Fibroblast of lung (primary cell): ENCODE measurements at regions not wholly inside any gene's neighbourhood (a gene's known extent, or its start where the extent isn't known, plus 50 kb on each side); places are given as distances from the start of the nearest gene placed in this dataset.

Source experiments
- DNase-seq, 2 donors: peaks; one replicate each; pipeline versions ENCODE4 v3.0.0 to v3.0.0-alpha.2; 2010; ENCODE audit warnings: low read depth in 2 of 2
- H2AFZ ChIP-seq: 2 replicates; pipeline ENCODE4 v1.5.1; 2012; ENCODE audit warnings: low read length, control low read depth, inconsistent platforms
- H3K27ac ChIP-seq: 2 replicates; pipeline ENCODE4 v1.5.1; 2011; ENCODE audit warnings: low read length, control low read depth; ENCODE audit not compliant: insufficient read depth
- H3K27me3 ChIP-seq: 2 replicates; pipeline ENCODE4 v1.5.1; 2011; ENCODE audit warnings: mild to moderate bottlenecking, low read length; ENCODE audit not compliant: control insufficient read depth, insufficient read depth
- H3K36me3 ChIP-seq: 2 replicates; pipeline ENCODE4 v1.5.1; 2011; ENCODE audit warnings: low read length; ENCODE audit not compliant: control insufficient read depth, insufficient read depth
- H3K4me1 ChIP-seq: 2 replicates; pipeline ENCODE4 v1.5.1; 2011; ENCODE audit warnings: low read length; ENCODE audit not compliant: control insufficient read depth, insufficient read depth; ENCODE audit errors: extremely low read depth
- H3K4me2 ChIP-seq: 2 replicates; pipeline ENCODE4 v1.5.1; 2011; ENCODE audit warnings: low read length, control low read depth; ENCODE audit not compliant: insufficient read depth; ENCODE audit errors: extremely low read depth
- H3K4me3 ChIP-seq, 4 experiments: fragments of 200-600 bp in 1 of 4; sonication (generic) in 1 of 4; replicated peaks in 1 of 4; 2 replicates each; pipeline ENCODE4 v1.5.1; 2011 to 2016; ENCODE audit warnings: low read length in 4 of 4, low read depth in 3 of 4, mild to moderate bottlenecking in 3 of 4, control low read depth in 2 of 4, inconsistent platforms in 1 of 4, mixed read lengths in 1 of 4; ENCODE audit not compliant: insufficient read depth in 1 of 4; ENCODE audit errors: control extremely low read depth in 1 of 4
- H3K79me2 ChIP-seq: 2 replicates; pipeline ENCODE4 v1.5.1; 2012; ENCODE audit warnings: mild to moderate bottlenecking, low read length, inconsistent platforms; ENCODE audit not compliant: control insufficient read depth, insufficient read depth
- H3K9ac ChIP-seq: 2 replicates; pipeline ENCODE4 v1.5.1; 2011; ENCODE audit warnings: mild to moderate bottlenecking, low read length, control low read depth; ENCODE audit not compliant: insufficient read depth
- H3K9me3 ChIP-seq: 2 replicates; pipeline ENCODE4 v1.5.1; 2012; ENCODE audit warnings: low read depth, low read length; ENCODE audit not compliant: control insufficient read depth, insufficient read depth
- H4K20me1 ChIP-seq: 2 replicates; pipeline ENCODE4 v1.5.1; 2011; ENCODE audit warnings: low read length; ENCODE audit not compliant: control insufficient read depth, insufficient read depth; ENCODE audit errors: extremely low read depth
- EZH2 ChIP-seq: IDR thresholded peaks from 2 replicates; pipeline ENCODE4 v1.5.1; 2012; ENCODE audit warnings: low read length, control low read depth, mild to moderate bottlenecking; ENCODE audit errors: missing control alignments
- TF ChIP-seq, protein P1 (sequence below), 2 donors: IDR thresholded peaks in 1 of 2; conservative IDR thresholded peaks in 1 of 2; 1 replicate in 1 of 2; 2 replicates in 1 of 2; pipeline ENCODE4 v1.5.1; 2011 to 2012; ENCODE audit warnings: low read length in 2 of 2, control low read depth in 1 of 2, inconsistent platforms in 1 of 2, low read depth in 1 of 2, mild to moderate bottlenecking in 1 of 2

DNA sequence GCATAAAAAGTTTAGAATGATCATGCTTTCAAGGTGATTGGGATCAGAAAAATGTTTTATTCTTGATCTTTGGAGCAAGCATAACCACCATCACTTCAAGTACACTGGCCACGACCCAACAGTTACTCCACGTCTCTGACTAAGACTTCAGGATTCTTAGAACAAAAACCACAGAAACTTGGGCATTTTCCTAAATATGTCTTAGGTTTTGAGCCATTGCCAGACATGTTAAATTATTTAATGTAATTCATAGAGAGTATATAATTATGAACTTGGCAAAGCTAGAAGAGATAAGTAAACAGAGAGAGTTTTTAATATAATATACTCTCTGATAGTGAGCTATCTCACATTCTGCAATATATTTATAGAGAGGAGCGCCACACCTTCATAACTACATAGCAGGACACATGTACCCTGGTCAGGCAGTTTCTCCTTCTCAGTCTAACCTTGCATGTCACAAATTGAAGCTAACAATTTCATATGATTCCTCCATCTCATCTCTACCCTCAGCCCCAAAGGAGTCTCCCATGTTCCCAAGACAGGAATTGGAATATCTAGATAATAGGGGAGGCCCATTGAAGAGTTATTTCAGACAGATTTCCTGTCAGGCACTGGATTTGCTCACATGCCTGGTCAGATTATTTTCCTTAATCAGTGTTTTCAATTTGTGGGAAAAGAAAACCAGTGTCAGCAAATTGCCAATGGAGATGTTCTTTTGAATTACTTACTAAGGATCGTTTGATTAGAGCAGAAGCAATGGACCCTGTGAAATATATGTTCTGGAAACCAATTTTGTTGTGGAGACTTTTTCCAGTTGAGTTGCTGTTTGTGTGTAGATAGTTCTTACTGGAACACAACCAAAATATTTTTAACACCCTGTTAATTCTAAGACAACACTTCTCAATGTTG lies 61.7 kb upstream of the GUCY1A1 start:
- H4K20me1 ChIP-seq: no peaks in the 10 kb centered on the region
- DNase-seq: peak; percentile 96 to 98
- H3K4me2 ChIP-seq: peak overlapping the region; percentile 48
- H3K4me1 ChIP-seq: peaks cover 8% of the 10 kb centered on the region
- no peak overlapping the region for H3K27ac ChIP-seq
- no peak overlapping the region for H2AFZ ChIP-seq
- no peak overlapping the region for H3K4me3 ChIP-seq
- H3K9ac ChIP-seq: no peak overlapping the region
- no peaks in the 10 kb centered on the region for H3K79me2 ChIP-seq
- no peak for TF ChIP-seq EZH2
- TF ChIP-seq, protein P1, sequence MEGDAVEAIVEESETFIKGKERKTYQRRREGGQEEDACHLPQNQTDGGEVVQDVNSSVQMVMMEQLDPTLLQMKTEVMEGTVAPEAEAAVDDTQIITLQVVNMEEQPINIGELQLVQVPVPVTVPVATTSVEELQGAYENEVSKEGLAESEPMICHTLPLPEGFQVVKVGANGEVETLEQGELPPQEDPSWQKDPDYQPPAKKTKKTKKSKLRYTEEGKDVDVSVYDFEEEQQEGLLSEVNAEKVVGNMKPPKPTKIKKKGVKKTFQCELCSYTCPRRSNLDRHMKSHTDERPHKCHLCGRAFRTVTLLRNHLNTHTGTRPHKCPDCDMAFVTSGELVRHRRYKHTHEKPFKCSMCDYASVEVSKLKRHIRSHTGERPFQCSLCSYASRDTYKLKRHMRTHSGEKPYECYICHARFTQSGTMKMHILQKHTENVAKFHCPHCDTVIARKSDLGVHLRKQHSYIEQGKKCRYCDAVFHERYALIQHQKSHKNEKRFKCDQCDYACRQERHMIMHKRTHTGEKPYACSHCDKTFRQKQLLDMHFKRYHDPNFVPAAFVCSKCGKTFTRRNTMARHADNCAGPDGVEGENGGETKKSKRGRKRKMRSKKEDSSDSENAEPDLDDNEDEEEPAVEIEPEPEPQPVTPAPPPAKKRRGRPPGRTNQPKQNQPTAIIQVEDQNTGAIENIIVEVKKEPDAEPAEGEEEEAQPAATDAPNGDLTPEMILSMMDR (conservative IDR thresholded peaks at IDR 0.05 in 1 of 2, IDR thresholded peaks at IDR 0.05 in 1 of 2; ENCODE audit: low read depth in 1 of 2, low read length in 2 of 2): no peak
- H3K9me3 ChIP-seq: no peaks in the 10 kb centered on the region
- H3K27me3 ChIP-seq: no peaks in the 10 kb centered on the region
- H3K36me3 ChIP-seq: no peaks in the 10 kb centered on the region

DNA sequence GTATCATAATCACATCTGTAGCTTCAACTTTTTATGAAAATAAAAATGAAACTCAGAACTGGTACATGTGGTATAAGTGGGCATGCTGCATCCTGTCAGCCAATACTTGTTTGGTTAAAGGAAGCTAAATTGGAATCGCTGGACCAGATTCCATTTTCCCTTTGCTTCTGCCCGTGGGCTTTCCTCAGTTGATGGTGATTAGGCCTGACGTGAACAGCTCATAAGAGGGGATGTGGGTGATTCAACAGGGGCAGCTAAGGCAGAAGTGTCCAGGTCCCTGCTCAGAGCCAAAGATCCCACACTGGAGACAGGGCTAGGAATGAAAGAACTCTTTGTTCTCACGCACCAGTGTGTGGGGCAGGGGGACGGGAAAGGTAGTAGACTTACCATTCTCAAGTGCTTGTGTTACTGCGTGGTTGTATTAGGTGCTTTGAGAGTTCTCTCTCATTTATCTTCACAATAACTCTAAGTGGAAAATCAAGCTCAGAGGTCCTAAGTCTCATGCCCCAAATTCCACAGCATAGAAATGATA lies 63.2 kb upstream of the GUCY1A1 start:
- Histone ChIP-seq H3K9ac (no peak overlapping the region), H3K27ac (no peak overlapping the region), H3K4me2 (no peak overlapping the region), H3K36me3 (no peaks in the 10 kb centered on the region), H4K20me1 (no peaks in the 10 kb centered on the region), H3K4me1 (peaks cover 8% of the 10 kb centered on the region), H3K79me2 (no peaks in the 10 kb centered on the region), H3K4me3 (no peak overlapping the region), H3K27me3 (no peaks in the 10 kb centered on the region), H3K9me3 (no peaks in the 10 kb centered on the region), H2AFZ (no peak overlapping the region)
- peak in 1 of 2 donors; percentile 87 for DNase-seq
- TF ChIP-seq, protein P1 (conservative IDR thresholded peaks at IDR 0.05 in 1 of 2, IDR thresholded peaks at IDR 0.05 in 1 of 2; ENCODE audit: low read depth in 1 of 2, low read length in 2 of 2): no peak
- no peak for TF ChIP-seq EZH2

DNA sequence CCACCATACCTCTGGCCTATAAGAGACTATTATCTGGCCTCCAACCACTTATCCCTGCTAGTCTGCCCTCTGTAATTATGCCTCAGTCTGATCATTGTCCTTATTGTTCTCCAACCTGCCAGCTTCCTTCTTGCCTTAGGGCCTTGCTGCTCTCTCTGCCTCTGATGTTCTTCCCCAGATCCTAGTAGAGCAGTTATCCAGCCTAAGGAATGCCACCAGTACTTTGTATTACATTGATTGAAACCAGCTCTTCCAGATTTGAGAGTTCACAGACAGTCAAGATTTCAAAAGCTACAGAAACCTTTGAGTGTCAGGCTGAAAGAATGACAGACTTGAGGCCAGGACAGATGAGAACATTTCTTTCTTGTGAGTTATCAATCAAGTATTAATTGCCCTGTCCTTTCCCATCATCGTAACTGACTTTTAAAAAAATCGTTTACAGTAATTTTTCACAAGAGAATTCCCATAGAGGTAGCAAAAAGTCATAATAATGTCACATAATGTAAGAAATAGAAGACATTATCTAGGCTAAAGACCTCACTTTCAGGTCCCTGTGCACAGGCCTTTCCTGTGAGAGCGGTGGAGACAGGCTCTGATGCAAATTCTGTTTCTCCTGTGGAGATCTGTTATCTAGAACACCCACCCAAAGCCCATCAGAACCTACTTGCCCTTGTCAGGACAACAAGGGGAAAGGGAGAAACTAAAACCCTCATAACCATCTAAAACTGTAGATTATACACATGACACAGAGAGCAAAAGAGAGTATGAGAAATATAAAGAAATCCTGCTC lies 64.1 kb upstream of the GUCY1A1 start:
- Histone ChIP-seq H3K79me2 (no peaks in the 10 kb centered on the region), H3K27ac (no peak overlapping the region), H3K4me3 (no peak overlapping the region), H3K4me1 (peaks cover 8% of the 10 kb centered on the region), H2AFZ (no peak overlapping the region), H3K9me3 (no peaks in the 10 kb centered on the region), H3K4me2 (no peak overlapping the region), H3K36me3 (no peaks in the 10 kb centered on the region), H3K9ac (no peak overlapping the region), H4K20me1 (no peaks in the 10 kb centered on the region), H3K27me3 (no peaks in the 10 kb centered on the region)
- no peak for DNase-seq
- no peak for TF ChIP-seq EZH2
- TF ChIP-seq, protein P1 (conservative IDR thresholded peaks at IDR 0.05 in 1 of 2, IDR thresholded peaks at IDR 0.05 in 1 of 2; ENCODE audit: low read depth in 1 of 2, low read length in 2 of 2): no peak
